Activated B cell treated with CpG ODN at 0.5 μM for 24 hours (primary cell): ENCODE measurements at regions not wholly inside any gene's neighbourhood (a gene's known extent, or its start where the extent isn't known, plus 50 kb on each side); places are given as distances from the start of the nearest gene placed in this dataset.

Source experiments
- ATAC-seq: fragments of 200-7000 bp; cut with Tn5 transposase; one replicate; pipeline ENCODE4 v1.10.0; 2021; ENCODE audit warnings: low read depth, mild to moderate bottlenecking, moderate library complexity
- CTCF ChIA-PET: fragments of 350-600 bp; sonication (Branson Sonifier 250); formaldehyde crosslinking; loops from one replicate; lab custom pipeline; 2021; ENCODE audit warnings: antibody characterized with exemption; lab: Charles Lee
- POLR2A ChIA-PET: fragments of 350-600 bp; sonication (Branson Sonifier 250); formaldehyde crosslinking; loops from one replicate; lab custom pipeline; 2021; ENCODE audit warnings: antibody characterized with exemption; lab: Charles Lee
- DNase-seq: peaks from one replicate; pipeline ENCODE4 v3.0.0; 2022
- H3K27ac Mint-ChIP-seq: one replicate; pipeline ENCODE4 v1.8.0; 2020; ENCODE audit warnings: mixed read lengths
- H3K27me3 Mint-ChIP-seq: one replicate; pipeline ENCODE4 v1.8.0; 2021; ENCODE audit warnings: mixed read lengths
- H3K36me3 Mint-ChIP-seq: one replicate; pipeline ENCODE4 v1.8.0; 2021; ENCODE audit warnings: low read depth, mixed read lengths
- H3K4me1 Mint-ChIP-seq: one replicate; pipeline ENCODE4 v1.8.0; 2021; ENCODE audit warnings: mixed read lengths
- H3K4me3 Mint-ChIP-seq: one replicate; pipeline ENCODE4 v1.8.0; 2020; ENCODE audit warnings: mild to moderate bottlenecking, mixed read lengths
- H3K9me3 Mint-ChIP-seq: one replicate; pipeline ENCODE4 v1.8.0; 2020; ENCODE audit warnings: mixed read lengths
- intact Hi-C: fragments of 100-400 bp; cut with micrococcal nuclease; formaldehyde crosslinking; loops from one replicate; pipeline ENCODE4 v1.15.1; 2024
- TF ChIP-seq, protein P1 (sequence below): fragments of 200-600 bp; IDR thresholded peaks from one replicate; pipeline ENCODE4 v1.8.0; 2022; ENCODE audit warnings: antibody characterized with exemption, mild to moderate bottlenecking

GRCh38 chr7:145219461-145219860 is 383.6 kb upstream of the TPK1 start:
- intact Hi-C loops = no loop called here
- POLR2A ChIA-PET = no interaction called here

GRCh38 chr7:145216866-145217265 is 381.0 kb upstream of the TPK1 start:
- H3K9me3 Mint-ChIP-seq = peaks cover 5% of the 10 kb centered on the region

More at GRCh38 chr7:145219461-145219860, 383.6 kb upstream of the TPK1 start:
- CTCF ChIA-PET = no interaction called here
- DNase-seq (no peak), ATAC-seq (no peak)
- TF ChIP-seq, protein P1, sequence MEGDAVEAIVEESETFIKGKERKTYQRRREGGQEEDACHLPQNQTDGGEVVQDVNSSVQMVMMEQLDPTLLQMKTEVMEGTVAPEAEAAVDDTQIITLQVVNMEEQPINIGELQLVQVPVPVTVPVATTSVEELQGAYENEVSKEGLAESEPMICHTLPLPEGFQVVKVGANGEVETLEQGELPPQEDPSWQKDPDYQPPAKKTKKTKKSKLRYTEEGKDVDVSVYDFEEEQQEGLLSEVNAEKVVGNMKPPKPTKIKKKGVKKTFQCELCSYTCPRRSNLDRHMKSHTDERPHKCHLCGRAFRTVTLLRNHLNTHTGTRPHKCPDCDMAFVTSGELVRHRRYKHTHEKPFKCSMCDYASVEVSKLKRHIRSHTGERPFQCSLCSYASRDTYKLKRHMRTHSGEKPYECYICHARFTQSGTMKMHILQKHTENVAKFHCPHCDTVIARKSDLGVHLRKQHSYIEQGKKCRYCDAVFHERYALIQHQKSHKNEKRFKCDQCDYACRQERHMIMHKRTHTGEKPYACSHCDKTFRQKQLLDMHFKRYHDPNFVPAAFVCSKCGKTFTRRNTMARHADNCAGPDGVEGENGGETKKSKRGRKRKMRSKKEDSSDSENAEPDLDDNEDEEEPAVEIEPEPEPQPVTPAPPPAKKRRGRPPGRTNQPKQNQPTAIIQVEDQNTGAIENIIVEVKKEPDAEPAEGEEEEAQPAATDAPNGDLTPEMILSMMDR = no peak
- no peaks in the 10 kb centered on the region for H3K36me3 Mint-ChIP-seq
- no peak overlapping the region for H3K27ac Mint-ChIP-seq
- H3K4me1 Mint-ChIP-seq = no peaks in the 10 kb centered on the region
- no peak overlapping the region for H3K4me3 Mint-ChIP-seq
- peaks cover 5% of the 10 kb centered on the region for H3K9me3 Mint-ChIP-seq
- no peaks in the 10 kb centered on the region for H3K27me3 Mint-ChIP-seq

GRCh38 chr7:145212050-145212449 is 376.2 kb upstream of the TPK1 start:
- no peak for ATAC-seq
- ChIA-PET POLR2A (no interaction called here), CTCF (no interaction called here)
- H3K4me1 Mint-ChIP-seq = no peaks in the 10 kb centered on the region
- intact Hi-C loops = no loop called here
- H3K27me3 Mint-ChIP-seq = no peaks in the 10 kb centered on the region
- TF ChIP-seq, protein P1 = no peak
- no peaks in the 10 kb centered on the region for H3K36me3 Mint-ChIP-seq
- H3K27ac Mint-ChIP-seq = no peak overlapping the region
- H3K9me3 Mint-ChIP-seq = peaks cover 3% of the 10 kb centered on the region
- no peak for DNase-seq
- no peak overlapping the region for H3K4me3 Mint-ChIP-seq

More at GRCh38 chr7:145216866-145217265, 381.0 kb upstream of the TPK1 start:
- Mint-ChIP-seq H3K27me3 (no peaks in the 10 kb centered on the region), H3K36me3 (no peaks in the 10 kb centered on the region), H3K4me1 (no peaks in the 10 kb centered on the region), H3K4me3 (no peak overlapping the region), H3K27ac (no peak overlapping the region)
- TF ChIP-seq, protein P1 = no peak
- ChIA-PET CTCF (no interaction called here), POLR2A (no interaction called here)
- ATAC-seq (no peak), DNase-seq (no peak)
- intact Hi-C loops = no loop called here

DNA sequence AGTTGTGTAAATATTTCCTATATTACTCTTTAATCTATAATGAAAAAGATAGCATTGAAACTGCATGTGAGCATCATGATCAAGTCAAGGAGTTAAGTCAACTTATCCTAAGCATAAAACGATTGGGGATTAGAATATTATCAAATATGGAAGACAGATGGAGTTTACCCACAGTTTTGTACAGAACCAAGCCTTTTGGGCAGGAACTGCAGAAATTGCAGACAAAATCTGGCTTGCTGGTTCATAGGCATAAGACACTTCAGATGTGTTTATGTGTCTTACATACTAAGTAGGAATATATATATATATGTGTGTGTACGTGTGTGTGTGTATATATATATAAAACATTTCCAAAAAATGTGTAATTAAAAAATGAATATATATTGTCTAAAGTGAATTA is 375.4 kb upstream of the TPK1 start:
- CTCF ChIA-PET = no interaction called here
- no peak for ATAC-seq
- DNase-seq = no peak
- H3K27ac Mint-ChIP-seq = no peak overlapping the region
- TF ChIP-seq, protein P1 = no peak
- H3K36me3 Mint-ChIP-seq = no peaks in the 10 kb centered on the region
- intact Hi-C loops = no loop called here
- H3K4me3 Mint-ChIP-seq = no peak overlapping the region
- H3K27me3 Mint-ChIP-seq = no peaks in the 10 kb centered on the region
- no peaks in the 10 kb centered on the region for H3K4me1 Mint-ChIP-seq
- peaks cover 3% of the 10 kb centered on the region for H3K9me3 Mint-ChIP-seq
- POLR2A ChIA-PET = no interaction called here

- Mint-ChIP-seq H3K9me3 (no peaks in the 10 kb centered on the region), H3K27me3 (no peaks in the 10 kb centered on the region), H3K36me3 (no peaks in the 10 kb centered on the region), H3K4me3 (no peak overlapping the region), H3K27ac (no peak overlapping the region), H3K4me1 (no peaks in the 10 kb centered on the region)
- no peak for DNase-seq
- CTCF ChIA-PET = no interaction called here
- TF ChIP-seq, protein P1 = no peak
- ATAC-seq = no peak
- POLR2A ChIA-PET = no interaction called here
- intact Hi-C loops = no loop called here
Measured at GRCh38 chr7:145193951-145194350, 358.1 kb upstream of the TPK1 start.
